ENCODE measurements at regions not wholly inside any gene's neighbourhood (a gene's known extent, or its start where the extent isn't known, plus 50 kb on each side); places are given as distances from the start of the nearest gene placed in this dataset.

DNA sequence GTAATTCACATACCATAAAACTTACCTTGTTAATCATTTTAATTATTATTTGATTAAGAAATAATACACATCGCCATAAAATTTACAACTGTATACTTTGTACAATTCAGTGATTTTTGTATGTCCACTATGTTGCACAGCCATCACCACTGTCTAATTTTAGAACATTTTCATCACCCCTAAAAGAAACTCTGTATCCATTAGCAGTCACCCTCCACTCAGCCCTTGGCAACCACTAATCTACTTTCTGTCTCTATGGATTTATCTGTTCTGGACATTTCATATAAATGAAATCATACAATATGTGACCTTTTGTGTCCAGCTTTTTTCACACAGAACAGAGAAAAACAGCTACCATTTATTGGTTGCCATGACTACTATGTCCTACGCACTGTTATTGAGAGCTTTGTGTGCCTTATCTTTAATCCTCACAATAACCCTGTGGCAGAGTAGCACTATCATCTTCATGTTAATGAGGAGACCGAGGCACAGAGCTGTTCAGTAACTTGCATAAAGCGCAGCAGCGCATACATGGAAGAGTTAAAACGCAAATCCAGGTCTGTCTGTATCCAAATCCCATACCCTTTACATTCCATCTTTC lies 64.6 kb upstream of the PAGE1 start:
- H3K4me1 ChIP-seq, result no peaks in the 10 kb centered on the region
- no peak for DNase-seq (ENCODE audit: extremely low spot score)
- intact Hi-C loops (cut with DNase I), result loop anchor here (5.0 kb wide), 1 partner anchor 77 kb away; no protein-coding TSS in a partner anchor
- WGBS, result 60% methylated on average over 6 of the region's 6 CpGs
- TF ChIP-seq POLR2A (IDR thresholded peaks at IDR 0.05; ENCODE audit: low read depth) (no peak), POLR2AphosphoS5 (IDR thresholded peaks at IDR 0.05) (no peak), EP300 (IDR thresholded peaks at IDR 0.05) (no peak)
- TF ChIP-seq, protein P1, sequence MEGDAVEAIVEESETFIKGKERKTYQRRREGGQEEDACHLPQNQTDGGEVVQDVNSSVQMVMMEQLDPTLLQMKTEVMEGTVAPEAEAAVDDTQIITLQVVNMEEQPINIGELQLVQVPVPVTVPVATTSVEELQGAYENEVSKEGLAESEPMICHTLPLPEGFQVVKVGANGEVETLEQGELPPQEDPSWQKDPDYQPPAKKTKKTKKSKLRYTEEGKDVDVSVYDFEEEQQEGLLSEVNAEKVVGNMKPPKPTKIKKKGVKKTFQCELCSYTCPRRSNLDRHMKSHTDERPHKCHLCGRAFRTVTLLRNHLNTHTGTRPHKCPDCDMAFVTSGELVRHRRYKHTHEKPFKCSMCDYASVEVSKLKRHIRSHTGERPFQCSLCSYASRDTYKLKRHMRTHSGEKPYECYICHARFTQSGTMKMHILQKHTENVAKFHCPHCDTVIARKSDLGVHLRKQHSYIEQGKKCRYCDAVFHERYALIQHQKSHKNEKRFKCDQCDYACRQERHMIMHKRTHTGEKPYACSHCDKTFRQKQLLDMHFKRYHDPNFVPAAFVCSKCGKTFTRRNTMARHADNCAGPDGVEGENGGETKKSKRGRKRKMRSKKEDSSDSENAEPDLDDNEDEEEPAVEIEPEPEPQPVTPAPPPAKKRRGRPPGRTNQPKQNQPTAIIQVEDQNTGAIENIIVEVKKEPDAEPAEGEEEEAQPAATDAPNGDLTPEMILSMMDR (IDR thresholded peaks at IDR 0.05), result no peak
- H3K36me3 ChIP-seq, result no peaks in the 10 kb centered on the region
- peaks cover 0 to 6% (median 0%) of the 10 kb centered on the region in 4 donors for H3K27me3 ChIP-seq
- no peak overlapping the region for H3K4me3 ChIP-seq
- no peak overlapping the region for H3K27ac ChIP-seq (replicated peaks in 1 of 4)
- H3K9me3 ChIP-seq, result no peaks in the 10 kb centered on the region

DNA sequence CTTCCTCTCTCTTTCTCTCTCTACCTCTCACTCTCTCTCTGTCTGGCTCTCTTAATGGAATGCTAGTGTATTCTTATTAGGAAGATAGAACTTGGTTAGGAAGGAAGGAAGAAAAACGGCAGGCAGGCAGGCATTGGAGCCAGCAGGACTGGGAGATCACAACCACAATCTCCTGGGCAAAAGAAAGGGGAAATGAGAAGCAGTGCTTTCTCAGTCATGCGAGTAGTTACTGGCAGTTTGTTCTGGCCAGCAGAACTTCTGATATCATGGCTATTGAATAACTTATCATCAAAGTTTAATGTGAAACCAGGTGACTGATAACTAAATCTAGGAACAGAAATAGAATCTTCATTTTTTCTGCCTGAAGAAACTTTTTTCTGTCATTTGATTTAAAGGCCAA lies 60.9 kb upstream of the PAGE1 start:
- intact Hi-C loops (cut with DNase I), result no loop called here
- WGBS, result 32% methylated on average over 2 of the region's 2 CpGs
- H3K4me3 ChIP-seq, result no peak overlapping the region
- H3K9me3 ChIP-seq, result no peaks in the 10 kb centered on the region
- DNase-seq (ENCODE audit: extremely low spot score), result no peak
- no peaks in the 10 kb centered on the region for H3K4me1 ChIP-seq
- TF ChIP-seq EP300 (IDR thresholded peaks at IDR 0.05) (no peak), POLR2AphosphoS5 (IDR thresholded peaks at IDR 0.05) (no peak), POLR2A (IDR thresholded peaks at IDR 0.05; ENCODE audit: low read depth) (no peak)
- TF ChIP-seq, protein P1 (IDR thresholded peaks at IDR 0.05), result no peak
- H3K27me3 ChIP-seq, result peaks cover 0 to 6% (median 0%) of the 10 kb centered on the region in 4 donors
- H3K27ac ChIP-seq (replicated peaks in 1 of 4), result no peak overlapping the region
- H3K36me3 ChIP-seq, result no peaks in the 10 kb centered on the region

DNA sequence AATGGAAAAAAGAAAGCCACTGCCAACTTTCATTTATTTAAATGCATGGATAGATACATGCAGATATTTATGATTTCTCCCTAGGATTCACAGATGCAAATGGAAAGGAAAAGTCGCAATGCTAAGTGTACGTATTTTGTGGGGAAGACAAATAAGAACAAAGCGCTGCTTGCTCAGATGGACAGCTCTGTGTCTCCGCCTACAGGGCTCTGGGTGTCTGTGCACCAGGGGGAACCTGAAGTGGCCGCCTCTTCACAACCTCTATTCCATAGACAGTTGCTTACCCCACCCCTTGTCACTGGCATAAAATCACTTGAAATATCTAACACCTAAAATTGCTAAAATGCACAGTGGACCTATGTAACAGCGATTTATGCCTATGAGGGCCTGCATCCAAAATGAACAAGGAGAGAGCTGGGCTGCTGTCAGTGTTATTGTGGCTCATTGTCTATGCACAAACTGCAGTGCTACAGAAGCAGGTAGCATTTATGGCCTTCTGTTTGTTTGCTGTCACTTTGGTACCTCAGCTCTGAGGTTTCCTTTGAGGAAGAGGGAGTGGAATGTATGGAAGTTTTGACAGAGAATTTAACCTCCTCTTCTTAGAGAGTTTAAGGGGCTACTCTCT lies 58.6 kb upstream of the PAGE1 start:
- no peak overlapping the region for H3K27ac ChIP-seq (replicated peaks in 1 of 4)
- no peak for TF ChIP-seq POLR2A (IDR thresholded peaks at IDR 0.05; ENCODE audit: low read depth)
- TF ChIP-seq, protein P1 (IDR thresholded peaks at IDR 0.05), result peak; percentile 28 to 64 (median 28)
- H3K27me3 ChIP-seq, result peaks cover 0 to 7% (median 0%) of the 10 kb centered on the region in 4 donors
- intact Hi-C loops (cut with DNase I), result no loop called here
- H3K36me3 ChIP-seq, result no peaks in the 10 kb centered on the region
- no peaks in the 10 kb centered on the region for H3K9me3 ChIP-seq
- DNase-seq (ENCODE audit: extremely low spot score), result no peak
- H3K4me3 ChIP-seq, result no peak overlapping the region
- 12% methylated on average over 6 of the region's 6 CpGs for WGBS
- no peaks in the 10 kb centered on the region for H3K4me1 ChIP-seq

DNA sequence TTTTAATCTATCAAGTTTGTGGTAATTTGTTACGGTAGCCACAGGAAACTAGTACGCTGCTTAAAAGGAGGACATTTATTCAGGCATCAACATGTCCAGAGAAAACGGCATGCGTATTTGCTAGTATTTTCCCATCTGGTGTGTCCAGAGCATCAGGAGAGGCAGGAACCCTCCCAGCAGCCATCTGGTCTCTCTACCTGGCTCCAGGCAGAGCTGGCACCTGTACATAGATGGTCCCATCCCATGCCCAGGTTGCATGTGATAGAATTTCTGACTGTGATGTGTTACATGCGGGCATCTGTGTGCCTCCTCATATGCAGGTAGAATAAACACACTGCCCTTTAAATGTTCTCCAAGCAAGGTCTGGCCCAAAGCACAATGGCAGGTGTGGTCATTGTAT lies 57.9 kb upstream of the PAGE1 start:
- Histone ChIP-seq H3K27me3 (peaks cover 0 to 12% (median 0%) of the 10 kb centered on the region in 4 donors), H3K9me3 (no peaks in the 10 kb centered on the region), H3K36me3 (no peaks in the 10 kb centered on the region), H3K4me3 (no peak overlapping the region), H3K4me1 (no peaks in the 10 kb centered on the region), H3K27ac (replicated peaks in 1 of 4) (no peak overlapping the region)
- WGBS, result 89% methylated on average over 5 of the region's 5 CpGs
- intact Hi-C loops (cut with DNase I), result no loop called here
- no peak for DNase-seq (ENCODE audit: extremely low spot score)
- TF ChIP-seq EP300 (IDR thresholded peaks at IDR 0.05), result no peak
- TF ChIP-seq POLR2A (IDR thresholded peaks at IDR 0.05; ENCODE audit: low read depth), result no peak
- no peak for TF ChIP-seq POLR2AphosphoS5 (IDR thresholded peaks at IDR 0.05)
- TF ChIP-seq, protein P1 (IDR thresholded peaks at IDR 0.05), result no peak
